ENCODE measurements at regions not wholly inside any gene's neighbourhood (a gene's known extent, or its start where the extent isn't known, plus 50 kb on each side); places are given as distances from the start of the nearest gene placed in this dataset.

GRCh38 chr16:65658349-65658748, 536.5 kb upstream of the CDH11 start:
- DNase-seq: no peak

DNA sequence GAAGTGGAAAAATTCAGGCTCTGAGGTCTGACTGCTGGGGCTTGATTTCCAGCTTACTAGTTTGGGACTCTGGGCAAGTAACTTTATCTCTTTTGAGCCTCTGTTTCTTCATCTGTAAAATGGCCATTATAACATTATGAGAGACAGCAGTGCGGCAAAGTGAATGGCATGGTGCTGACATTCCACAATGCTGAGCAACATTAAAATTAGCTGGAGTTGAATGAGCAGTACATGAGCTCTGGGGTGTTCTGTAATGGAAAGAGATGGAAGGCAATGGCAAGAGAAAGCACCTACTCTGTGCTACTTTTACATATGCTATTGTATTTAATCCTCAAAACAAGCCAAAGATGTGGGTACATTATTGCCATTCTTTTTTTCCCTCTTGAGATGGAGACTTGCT, 535.7 kb upstream of the CDH11 start:
- DNase-seq: no peak

GRCh38 chr16:65657071-65657494, 535.2 kb upstream of the CDH11 start:
- DNase-seq: no peak

DNA sequence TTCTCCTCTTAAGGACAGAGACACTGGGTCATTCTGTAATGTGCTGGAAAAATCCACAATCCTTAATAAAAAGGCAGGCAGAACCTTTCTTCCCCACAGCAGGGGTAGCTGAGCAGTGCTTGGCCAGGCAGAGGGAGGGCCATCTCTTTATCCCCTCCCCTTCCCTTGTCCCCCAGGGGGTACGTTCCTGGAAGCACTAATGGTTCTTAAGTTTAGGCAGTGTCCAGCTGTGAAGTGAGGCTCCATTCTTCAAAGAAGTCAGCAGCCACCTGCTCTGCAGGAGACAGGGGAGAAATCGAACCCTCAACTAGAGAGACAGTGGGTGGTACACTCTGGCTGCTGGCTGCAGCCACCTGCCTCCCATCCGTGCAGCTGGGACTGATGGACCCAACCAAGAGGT, 533.9 kb upstream of the CDH11 start:
- DNase-seq: no peak

- no peak for DNase-seq
Measured at GRCh38 chr16:65648101-65648500, 526.2 kb upstream of the CDH11 start.

DNA sequence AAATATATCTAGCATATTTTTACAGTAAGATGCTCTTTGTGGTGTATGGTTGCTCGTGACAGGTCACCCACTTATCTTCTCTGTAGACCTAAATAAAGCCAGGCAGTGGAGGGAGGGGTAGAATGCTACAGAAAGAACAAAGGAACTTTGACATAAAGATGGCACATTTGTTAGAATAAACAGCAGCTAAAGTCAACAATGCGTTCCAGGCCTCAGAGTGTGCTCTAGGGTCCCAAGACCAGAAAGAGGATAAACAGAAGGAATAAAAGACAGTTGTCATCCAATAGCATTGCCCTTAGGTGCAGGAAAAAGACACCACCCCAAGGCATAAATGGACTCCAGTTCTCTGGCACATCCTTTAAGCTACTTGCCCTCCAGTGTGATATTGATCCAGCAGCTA, 523.0 kb upstream of the CDH11 start:
- DNase-seq: no peak

- no peak for DNase-seq
Measured at GRCh38 chr16:65641762-65642289, 520.0 kb upstream of the CDH11 start.

DNA sequence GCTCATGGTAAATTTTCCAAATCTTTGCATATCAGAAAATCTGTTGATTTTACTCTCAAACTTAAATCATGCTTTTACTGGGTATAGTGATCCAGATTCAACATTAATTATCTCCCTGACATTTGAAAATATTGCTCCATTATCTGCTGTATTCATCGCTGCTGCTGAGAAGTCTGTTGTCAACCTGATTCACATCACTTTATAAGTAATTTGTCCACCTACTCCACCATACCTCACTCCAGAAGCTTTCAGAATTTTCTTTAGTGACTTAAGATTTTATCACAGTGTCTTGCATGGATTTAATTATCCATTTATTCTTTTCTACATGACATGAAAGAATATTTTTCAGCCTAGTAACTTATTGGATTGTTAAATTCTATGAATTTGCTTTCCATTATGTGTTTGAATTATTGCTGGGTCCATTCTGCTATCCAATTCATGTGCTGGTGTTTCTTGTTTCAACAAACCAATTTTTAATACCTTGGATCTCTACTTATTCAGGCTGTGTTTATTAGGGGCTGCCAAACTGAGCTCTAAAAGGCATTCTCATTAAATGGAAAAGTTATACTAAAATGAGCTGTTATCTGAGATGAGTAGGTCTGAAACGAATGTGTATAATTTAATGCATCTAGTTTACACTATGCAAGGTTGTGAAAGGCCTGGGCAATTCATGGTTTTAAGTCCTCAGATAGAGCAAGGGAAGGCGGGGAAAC, 519.3 kb upstream of the CDH11 start:
- DNase-seq: no peak

DNA sequence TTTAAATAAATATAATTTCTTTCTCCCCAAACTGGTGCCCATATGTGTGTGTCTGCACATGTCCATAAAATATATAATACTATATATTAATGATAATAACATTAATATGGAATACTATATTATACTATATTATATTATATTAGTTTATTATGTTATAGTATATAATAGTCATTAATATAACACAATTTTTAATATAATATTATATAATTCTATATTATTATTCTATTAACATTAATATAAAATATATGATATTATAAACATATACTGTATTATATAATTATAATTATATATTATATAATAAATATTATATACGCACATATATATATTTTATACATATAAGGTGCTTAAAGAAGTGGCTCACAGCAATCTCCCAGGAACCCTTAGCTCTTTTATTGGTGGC, 513.0 kb upstream of the CDH11 start:
- no peak for DNase-seq

- no peak for DNase-seq
Measured at GRCh38 chr16:65634291-65634690, 512.4 kb upstream of the CDH11 start.

DNA sequence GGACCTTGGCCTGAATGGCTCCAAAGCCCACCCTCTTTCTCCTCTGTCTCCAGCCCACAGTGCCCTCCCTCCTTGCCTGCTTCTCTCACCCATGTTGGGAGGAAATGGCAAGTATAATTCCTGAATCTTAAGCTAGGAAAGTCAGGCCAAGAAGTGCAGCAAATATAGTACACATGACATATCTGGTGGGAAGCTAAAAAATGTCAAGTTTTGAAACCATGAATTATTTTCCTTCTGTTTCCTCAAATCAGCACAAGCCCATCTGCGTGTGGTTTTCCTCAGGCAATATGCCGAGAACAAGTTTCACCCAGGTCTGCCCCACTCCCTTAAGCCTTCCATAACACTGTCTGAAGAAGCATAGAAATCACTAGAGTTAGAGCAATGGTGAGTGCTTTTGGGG, 502.8 kb upstream of the CDH11 start:
- no peak for DNase-seq

GRCh38 chr16:65624229-65624628, 502.4 kb upstream of the CDH11 start:
- DNase-seq: no peak

DNA sequence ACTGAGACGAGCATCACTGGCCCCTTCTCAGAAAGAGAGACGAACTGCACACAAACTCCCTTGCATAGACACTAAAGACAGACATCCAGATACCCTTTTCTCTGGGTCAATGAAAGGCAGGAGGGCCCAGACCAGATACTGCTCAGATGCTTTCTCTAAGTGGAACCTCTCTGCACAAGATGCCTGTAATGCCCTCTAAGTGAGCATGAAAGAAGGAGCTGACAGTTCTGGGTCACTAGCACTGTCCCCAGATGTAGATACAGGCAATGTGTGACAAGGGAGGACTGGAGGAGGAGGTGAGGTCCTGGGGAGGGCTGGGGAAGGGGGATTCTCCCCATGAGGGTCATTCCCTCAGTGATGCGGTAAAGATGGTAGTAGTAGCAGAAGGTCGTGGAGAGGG, 501.0 kb upstream of the CDH11 start:
- DNase-seq: no peak

- no peak for DNase-seq
Measured at GRCh38 chr16:65622151-65622550, 500.3 kb upstream of the CDH11 start.

- DNase-seq: no peak
Measured at GRCh38 chr16:65621640-65622039, 499.8 kb upstream of the CDH11 start.

GRCh38 chr16:65619606-65620005, 497.7 kb upstream of the CDH11 start:
- no peak for DNase-seq

- DNase-seq: no peak
Measured at GRCh38 chr16:65618931-65619330, 497.1 kb upstream of the CDH11 start.

DNA sequence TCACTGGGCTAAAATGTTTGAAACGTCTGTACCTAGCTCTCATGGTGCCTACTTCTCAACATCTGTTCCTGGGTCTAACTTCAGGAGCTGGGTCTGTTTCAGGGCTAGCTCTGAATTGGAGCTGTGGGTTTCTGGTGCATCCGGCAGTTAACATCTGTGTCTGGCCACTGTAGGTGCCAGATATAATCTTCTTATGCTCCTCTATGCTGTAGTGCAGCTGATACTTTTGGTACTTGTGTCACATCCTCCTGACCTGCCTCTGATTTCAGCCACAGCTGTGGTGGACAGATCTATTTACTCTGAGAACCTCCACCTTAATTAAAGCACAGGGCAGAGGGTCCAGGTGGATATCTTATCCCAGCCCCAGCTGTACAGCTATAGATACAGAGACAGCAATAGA, 496.5 kb upstream of the CDH11 start:
- DNase-seq: no peak

GRCh38 chr16:65617421-65617820, 495.6 kb upstream of the CDH11 start:
- no peak for DNase-seq

- DNase-seq: no peak
Measured at GRCh38 chr16:65608455-65608854, 486.6 kb upstream of the CDH11 start.

GRCh38 chr16:65604771-65605170, 482.9 kb upstream of the CDH11 start:
- DNase-seq: no peak

GRCh38 chr16:65601781-65602180, 479.9 kb upstream of the CDH11 start:
- DNase-seq: no peak

DNA sequence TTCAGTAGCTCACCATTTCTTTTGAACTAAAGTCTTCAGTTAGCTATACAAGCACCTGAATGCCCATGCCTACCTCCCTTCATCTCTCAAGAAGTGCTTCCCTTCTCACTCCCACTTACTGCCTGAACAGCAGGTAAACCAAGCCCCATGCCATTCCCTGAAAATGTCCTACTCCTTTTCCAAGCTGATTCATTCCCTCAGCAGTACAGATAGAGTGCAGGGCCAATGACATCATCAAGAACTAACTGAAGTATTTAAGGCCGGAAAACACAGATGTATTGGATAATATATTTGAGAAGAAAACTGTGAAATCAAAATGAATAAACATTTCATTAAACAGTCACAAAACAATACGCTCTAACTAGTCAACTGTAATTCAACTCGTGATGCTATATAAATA, 478.8 kb upstream of the CDH11 start:
- no peak for DNase-seq

DNA sequence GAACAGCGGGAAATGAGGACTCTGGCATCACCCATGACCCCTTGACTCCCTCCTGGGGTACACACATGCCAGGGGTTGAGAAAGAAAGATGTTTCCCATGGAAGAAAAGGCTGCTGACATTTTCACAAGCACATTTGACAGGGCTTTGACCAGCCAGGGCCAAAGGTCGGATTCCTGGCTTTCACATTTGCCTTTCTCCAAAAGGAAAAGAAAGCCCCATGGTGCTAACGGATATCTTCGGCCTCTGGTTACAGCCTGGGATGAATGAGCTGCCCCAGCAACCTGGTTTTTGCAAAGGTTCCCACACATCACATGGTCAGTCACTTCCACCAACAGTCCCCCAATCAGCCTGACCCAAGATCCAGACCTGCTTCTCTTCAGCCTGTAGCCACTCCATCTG, 478.2 kb upstream of the CDH11 start:
- DNase-seq: no peak

DNA sequence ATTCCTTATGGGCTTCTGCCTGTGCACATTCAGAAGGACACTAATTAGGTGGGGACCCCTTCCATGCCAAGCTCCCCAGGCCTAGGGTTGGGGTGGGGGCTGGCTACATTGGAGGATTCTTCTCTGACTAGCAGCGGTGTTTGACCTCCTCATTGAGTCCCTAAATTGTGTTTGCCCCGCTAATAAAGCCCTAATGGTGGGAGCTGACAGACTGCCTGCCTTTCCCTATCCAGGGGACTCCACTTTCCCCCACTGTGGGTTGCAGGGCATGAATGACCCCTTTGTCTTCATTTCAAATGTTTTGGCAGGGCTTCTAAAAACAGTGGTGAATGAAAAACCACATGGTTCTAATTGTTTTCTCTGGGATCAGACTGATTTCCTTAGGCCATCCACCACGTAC, 476.8 kb upstream of the CDH11 start:
- no peak for DNase-seq

Measured in stimulated activated CD4-positive, alpha-beta T cell treated with anti-CD3 and anti-CD28 coated beads, Interleukin-4, amount 100 ng/mL, for 4 hours (primary cell).